ENCODE measurements at regions not wholly inside any gene's neighbourhood (a gene's known extent, or its start where the extent isn't known, plus 50 kb on each side); places are given as distances from the start of the nearest gene placed in this dataset.

GRCh38 chr16:8260140-8260539 lies 330.2 kb downstream of the TMEM114 start:
- intact Hi-C loops (cut with DNase I, micrococcal nuclease): no loop called here
- H3K9me3 ChIP-seq: no peaks in the 10 kb centered on the region
- no peak for TF ChIP-seq CTCF (IDR thresholded peaks at IDR 0.05)
- no peak for ATAC-seq
- no peaks in the 10 kb centered on the region for H3K4me1 ChIP-seq (ENCODE audit: low read depth)
- no peak overlapping the region for H3K4me3 ChIP-seq
- no peaks in the 10 kb centered on the region for H3K36me3 ChIP-seq (ENCODE audit: low read depth)
- no peak for DNase-seq

- intact Hi-C loops (cut with DNase I, micrococcal nuclease): no loop called here
- no peak for TF ChIP-seq CTCF (IDR thresholded peaks at IDR 0.05)
- no peak for DNase-seq
- Histone ChIP-seq H3K4me1 (ENCODE audit: low read depth) (no peaks in the 10 kb centered on the region), H3K4me3 (no peak overlapping the region), H3K36me3 (ENCODE audit: low read depth) (no peaks in the 10 kb centered on the region), H3K9me3 (no peaks in the 10 kb centered on the region)
- ATAC-seq: no peak
Measured at GRCh38 chr16:8258523-8258922, 331.8 kb downstream of the TMEM114 start.

- Histone ChIP-seq H3K4me1 (ENCODE audit: low read depth) (no peaks in the 10 kb centered on the region), H3K36me3 (ENCODE audit: low read depth) (no peaks in the 10 kb centered on the region), H3K4me3 (no peak overlapping the region), H3K9me3 (no peaks in the 10 kb centered on the region)
- DNase-seq (no peak), ATAC-seq (no peak)
- intact Hi-C loops (cut with DNase I, micrococcal nuclease): no loop called here
- TF ChIP-seq CTCF (IDR thresholded peaks at IDR 0.05): no peak
Measured at GRCh38 chr16:8257561-8257960, 332.8 kb downstream of the TMEM114 start.

DNA sequence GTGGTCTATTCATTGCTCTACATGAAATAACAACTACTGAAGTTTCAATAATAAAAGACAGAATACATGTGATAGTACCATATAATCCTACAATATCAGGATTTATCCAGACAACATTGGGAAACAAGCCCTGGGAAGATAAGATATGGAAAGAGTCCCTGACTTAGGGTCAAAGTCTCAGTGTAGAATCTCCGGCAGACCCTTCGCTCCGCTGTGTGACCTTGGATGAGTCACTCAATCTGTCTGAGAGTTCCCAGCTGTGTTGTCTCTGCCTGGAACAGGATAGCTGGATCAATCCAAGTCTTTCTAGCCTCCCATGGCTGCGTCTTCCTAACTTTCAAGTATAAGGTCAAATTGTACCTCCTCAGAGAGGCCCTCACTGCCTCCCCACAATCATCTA lies 335.9 kb downstream of the TMEM114 start:
- peak; percentile 25 for ATAC-seq
- Histone ChIP-seq H3K9me3 (no peaks in the 10 kb centered on the region), H3K4me3 (no peak overlapping the region), H3K36me3 (ENCODE audit: low read depth) (no peaks in the 10 kb centered on the region), H3K4me1 (ENCODE audit: low read depth) (no peaks in the 10 kb centered on the region)
- intact Hi-C loops (cut with DNase I, micrococcal nuclease): no loop called here
- no peak for DNase-seq
- TF ChIP-seq CTCF (IDR thresholded peaks at IDR 0.05): no peak

GRCh38 chr16:8253718-8254117 lies 336.6 kb downstream of the TMEM114 start:
- peak; percentile 75 for ATAC-seq
- TF ChIP-seq CTCF (IDR thresholded peaks at IDR 0.05): no peak
- no peak overlapping the region for H3K4me3 ChIP-seq
- no peaks in the 10 kb centered on the region for H3K9me3 ChIP-seq
- H3K36me3 ChIP-seq (ENCODE audit: low read depth): no peaks in the 10 kb centered on the region
- peak in 1 of 3 donors; percentile 58 for DNase-seq
- peaks cover 3% of the 10 kb centered on the region for H3K4me1 ChIP-seq (ENCODE audit: low read depth)
- intact Hi-C loops (cut with DNase I, micrococcal nuclease): no loop called here

GRCh38 chr16:8251727-8252126 lies 338.6 kb downstream of the TMEM114 start:
- no peak for TF ChIP-seq CTCF (IDR thresholded peaks at IDR 0.05)
- H3K4me1 ChIP-seq (ENCODE audit: low read depth): peaks cover 8% of the 10 kb centered on the region
- intact Hi-C loops (cut with DNase I, micrococcal nuclease): no loop called here
- H3K4me3 ChIP-seq: no peak overlapping the region
- H3K36me3 ChIP-seq (ENCODE audit: low read depth): no peaks in the 10 kb centered on the region
- ATAC-seq (peak; percentile 57), DNase-seq (no peak)
- H3K9me3 ChIP-seq: no peaks in the 10 kb centered on the region
